Left lung (tissue), 4 donors: ENCODE measurements at regions not wholly inside any gene's neighbourhood (a gene's known extent, or its start where the extent isn't known, plus 50 kb on each side); places are given as distances from the start of the nearest gene placed in this dataset.

ENCODE experiments used
- ATAC-seq: fragments of 200-7000 bp; cut with Tn5 transposase; one replicate; pipeline ENCODE4 v1.9.1; 2020; ENCODE audit warnings: moderate library complexity
- DNase-seq, 4 donors: peaks; one replicate each; pipeline ENCODE4 v3.0.0-alpha.2; 2013 to 2020
- H3K27ac ChIP-seq, 2 donors: fragments of 200-600 bp; sonication (generic) in 1 of 2; one replicate each; pipeline versions ENCODE4 v1.5.0 to v1.8.0; 2020 to 2021
- H3K27me3 ChIP-seq, 2 donors: fragments of 200-600 bp; sonication (generic) in 1 of 2; one replicate each; pipeline versions ENCODE4 v1.5.0 to v1.8.0; 2020 to 2021
- H3K36me3 ChIP-seq, 2 donors: fragments of 200-600 bp; sonication (generic) in 1 of 2; one replicate each; pipeline versions ENCODE4 v1.5.0 to v1.8.0; 2020 to 2021
- H3K4me1 ChIP-seq, 2 donors: fragments of 200-600 bp; one replicate each; pipeline ENCODE4 v1.8.0; 2021
- H3K4me3 ChIP-seq, 2 donors: fragments of 200-600 bp; sonication (generic) in 1 of 2; one replicate each; pipeline versions ENCODE4 v1.5.0 to v1.8.0; 2020 to 2021; ENCODE audit warnings: mild to moderate bottlenecking in 1 of 2
- H3K9me3 ChIP-seq, 2 donors: fragments of 200-600 bp; sonication (generic) in 1 of 2; one replicate each; pipeline versions ENCODE4 v1.5.0 to v1.8.0; 2020 to 2021
- CTCF ChIP-seq, 2 donors: fragments of 200-600 bp; sonication (generic) in 1 of 2; IDR thresholded peaks; one replicate each; pipeline versions ENCODE4 v1.5.0 to v1.8.0; 2021; ENCODE audit warnings: antibody characterized with exemption in 2 of 2
- intact Hi-C, 2 donors: fragments of 100-400 bp; cut with DNase I; formaldehyde crosslinking; loops; one replicate each; pipeline versions ENCODE4 v1.11.2 to v1.14.2; 2022
- donor health status: DM: no; HTN: yes; CAD: no.
- donor health status: DM: no; HTN: no; CAD: no.

- Histone ChIP-seq H3K27me3 (no peaks in the 10 kb centered on the region), H3K4me1 (no peaks in the 10 kb centered on the region), H3K27ac (no peak overlapping the region), H3K9me3 (no peaks in the 10 kb centered on the region), H3K36me3 (no peaks in the 10 kb centered on the region), H3K4me3 (no peak overlapping the region)
- intact Hi-C loops = no loop called here
- no peak for TF ChIP-seq CTCF (IDR thresholded peaks at IDR 0.05)
- DNase-seq (no peak), ATAC-seq (no peak)
These were observed 63.1 kb upstream of the TBC1D5 start for GRCh38 chr3:17805461-17805940.

GRCh38 chr3:17802950-17803349, 60.5 kb upstream of the TBC1D5 start:
- no peaks in the 10 kb centered on the region for H3K36me3 ChIP-seq
- no peak for TF ChIP-seq CTCF (IDR thresholded peaks at IDR 0.05)
- H3K27ac ChIP-seq = no peak overlapping the region
- no peaks in the 10 kb centered on the region for H3K27me3 ChIP-seq
- DNase-seq = no peak
- no peak for ATAC-seq
- no peaks in the 10 kb centered on the region for H3K9me3 ChIP-seq
- H3K4me1 ChIP-seq = no peaks in the 10 kb centered on the region
- no peak overlapping the region for H3K4me3 ChIP-seq
- intact Hi-C loops = no loop called here

- intact Hi-C loops = no loop called here
- H3K4me1 ChIP-seq = no peaks in the 10 kb centered on the region
These were observed 58.7 kb upstream of the TBC1D5 start for GRCh38 chr3:17801131-17801530.

GRCh38 chr3:17800232-17800631, 57.8 kb upstream of the TBC1D5 start:
- H3K27ac ChIP-seq = no peak overlapping the region
- intact Hi-C loops = no loop called here
- ATAC-seq (no peak), DNase-seq (no peak)
- no peaks in the 10 kb centered on the region for H3K36me3 ChIP-seq
- no peak overlapping the region for H3K4me3 ChIP-seq
- no peaks in the 10 kb centered on the region for H3K4me1 ChIP-seq
- no peaks in the 10 kb centered on the region for H3K27me3 ChIP-seq
- no peaks in the 10 kb centered on the region for H3K9me3 ChIP-seq
- no peak for TF ChIP-seq CTCF (IDR thresholded peaks at IDR 0.05)

More at GRCh38 chr3:17801131-17801530, 58.7 kb upstream of the TBC1D5 start:
- Histone ChIP-seq H3K27ac (no peak overlapping the region), H3K27me3 (no peaks in the 10 kb centered on the region), H3K36me3 (no peaks in the 10 kb centered on the region), H3K4me3 (no peak overlapping the region), H3K9me3 (no peaks in the 10 kb centered on the region)
- no peak for ATAC-seq
- DNase-seq = no peak
- no peak for TF ChIP-seq CTCF (IDR thresholded peaks at IDR 0.05)

- H3K9me3 ChIP-seq = no peaks in the 10 kb centered on the region
- intact Hi-C loops = no loop called here
- H3K36me3 ChIP-seq = no peaks in the 10 kb centered on the region
- no peaks in the 10 kb centered on the region for H3K4me1 ChIP-seq
- no peak for DNase-seq
- H3K27ac ChIP-seq = no peak overlapping the region
- no peaks in the 10 kb centered on the region for H3K27me3 ChIP-seq
- no peak for TF ChIP-seq CTCF (IDR thresholded peaks at IDR 0.05)
- no peak overlapping the region for H3K4me3 ChIP-seq
- no peak for ATAC-seq
These were observed 56.9 kb upstream of the TBC1D5 start for GRCh38 chr3:17799312-17799711.
